NCI-H1694 treated with DMSO at 0.1 percent for 48 hours (cell line): ENCODE measurements at regions not wholly inside any gene's neighbourhood (a gene's known extent, or its start where the extent isn't known, plus 50 kb on each side); places are given as distances from the start of the nearest gene placed in this dataset.

ENCODE experiments used
- DNase-seq: peaks from one replicate; lab custom pipeline; 2025; lab: John Stamatoyannopoulos, UW

- no peak for DNase-seq
These were observed 285.9 kb upstream of the EMCN start for GRCh38 chr4:100803751-100804150.

DNA sequence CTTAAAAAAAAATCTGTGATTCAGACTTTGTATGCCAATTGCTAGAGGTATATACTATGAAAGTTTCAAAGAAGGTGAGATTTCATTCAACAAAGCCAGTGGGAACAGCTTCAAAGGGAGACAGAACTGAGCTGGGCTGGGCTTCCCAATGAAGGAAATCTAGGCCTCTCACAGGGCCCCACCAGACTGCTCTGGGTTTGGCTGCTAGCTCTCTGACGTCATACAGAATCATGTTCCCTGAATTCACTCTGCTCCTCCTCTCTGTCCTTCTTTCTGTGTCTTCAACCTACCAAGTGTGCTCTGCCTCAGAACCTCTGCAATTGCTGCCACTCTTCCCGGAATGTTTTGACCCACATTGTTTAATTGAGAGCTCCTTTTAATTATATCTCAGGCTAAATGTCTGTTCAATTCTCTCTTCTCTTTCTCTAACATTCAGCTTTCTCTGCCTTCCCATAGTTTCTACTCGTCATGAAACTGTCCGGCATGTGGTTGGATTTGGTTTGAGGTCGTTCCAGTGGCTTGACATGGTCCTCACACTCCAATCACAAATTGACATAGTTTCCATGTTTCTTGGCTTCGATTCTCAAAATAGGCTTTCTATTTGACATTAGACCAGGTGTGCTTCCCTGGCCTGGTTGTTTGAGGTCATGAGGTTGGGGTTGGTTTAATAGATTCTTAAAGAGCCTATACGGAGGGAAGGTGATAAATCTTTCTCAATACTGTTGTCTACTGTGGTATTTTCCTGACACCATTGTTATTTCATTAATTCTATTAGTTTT lies 282.1 kb upstream of the EMCN start:
- no peak for DNase-seq

DNA sequence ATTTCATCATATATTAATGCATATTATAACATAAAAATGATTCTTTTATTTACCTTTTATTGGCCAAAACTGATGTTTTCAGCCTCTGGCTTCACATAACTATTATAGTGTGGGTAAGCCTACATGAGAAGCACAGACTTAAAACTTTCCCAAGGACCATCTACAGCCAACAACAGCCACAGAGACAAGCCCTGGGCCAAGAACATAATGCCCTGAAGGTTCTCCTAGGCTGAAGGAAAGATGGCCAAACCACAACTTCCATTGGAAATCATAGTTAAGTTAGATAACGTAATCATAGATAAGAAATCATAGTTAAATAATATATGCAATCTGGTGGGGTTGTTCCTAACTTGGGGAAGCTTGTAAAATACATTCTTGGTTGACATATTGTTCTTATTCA lies 280.0 kb upstream of the EMCN start:
- DNase-seq: no peak

DNA sequence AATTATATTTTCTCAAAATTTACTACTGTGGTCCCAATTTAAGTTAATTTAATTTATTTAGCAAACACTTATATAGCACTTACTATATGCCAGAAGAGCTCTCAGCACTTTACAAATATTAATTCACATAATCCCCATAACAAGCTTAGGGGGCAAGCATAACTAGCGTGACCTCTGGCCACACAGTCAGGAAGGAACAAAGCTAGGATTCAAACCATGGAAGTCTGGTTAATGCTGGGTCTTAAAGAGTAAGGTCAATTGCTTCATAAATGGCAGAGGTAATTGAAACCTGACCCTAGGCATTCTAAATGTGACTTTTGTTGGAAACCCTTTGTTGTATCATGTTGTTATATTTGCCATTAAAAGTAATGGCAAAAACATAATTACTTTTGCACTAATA lies 279.5 kb upstream of the EMCN start:
- DNase-seq: no peak

GRCh38 chr4:100796332-100796731 lies 278.5 kb upstream of the EMCN start:
- peak; percentile 49 for DNase-seq

- DNase-seq: no peak
These were observed 277.8 kb upstream of the EMCN start for GRCh38 chr4:100795581-100795980.

GRCh38 chr4:100790836-100791615 lies 273.2 kb upstream of the EMCN start:
- no peak for DNase-seq

DNA sequence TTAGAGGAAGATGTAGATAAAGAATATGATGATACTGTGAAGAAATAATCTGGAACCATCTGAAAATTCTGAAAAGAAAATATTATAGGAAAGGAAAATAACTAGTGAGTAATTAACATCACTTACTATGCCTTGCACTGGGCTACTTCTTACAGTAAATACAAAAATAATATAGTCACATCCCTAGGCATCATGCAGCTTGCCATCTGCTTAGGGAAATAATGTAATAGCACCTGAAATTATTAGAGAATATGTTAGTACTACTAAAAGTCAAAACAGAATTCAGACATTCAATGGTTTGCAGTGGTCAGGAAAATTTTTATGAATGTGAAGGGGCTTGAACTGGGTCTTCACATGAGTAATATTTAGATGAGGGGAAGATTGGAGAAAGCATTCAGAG lies 272.2 kb upstream of the EMCN start:
- DNase-seq: no peak

GRCh38 chr4:100786481-100786880 lies 268.7 kb upstream of the EMCN start:
- no peak for DNase-seq

- DNase-seq: no peak
These were observed 264.5 kb upstream of the EMCN start for GRCh38 chr4:100782356-100782755.

DNA sequence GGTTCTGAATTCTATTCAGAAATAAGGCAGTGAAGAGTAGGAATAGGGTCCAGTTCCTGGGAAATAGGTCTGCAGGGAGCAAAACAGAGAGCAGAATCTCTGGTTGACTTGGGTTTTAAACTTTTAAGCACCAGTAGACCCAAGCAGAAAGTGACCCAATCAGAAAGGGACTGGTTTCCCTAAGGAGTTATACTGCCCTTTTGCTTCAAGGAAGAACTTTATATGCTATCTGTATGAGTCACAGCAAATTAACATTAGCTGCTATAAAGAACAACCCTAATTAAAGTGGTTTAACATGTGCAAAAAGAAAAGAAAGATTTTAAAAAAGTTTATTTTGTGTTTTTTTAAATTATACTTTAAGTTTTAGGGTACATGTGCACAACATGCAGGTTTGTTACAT lies 263.6 kb upstream of the EMCN start:
- DNase-seq: no peak

DNA sequence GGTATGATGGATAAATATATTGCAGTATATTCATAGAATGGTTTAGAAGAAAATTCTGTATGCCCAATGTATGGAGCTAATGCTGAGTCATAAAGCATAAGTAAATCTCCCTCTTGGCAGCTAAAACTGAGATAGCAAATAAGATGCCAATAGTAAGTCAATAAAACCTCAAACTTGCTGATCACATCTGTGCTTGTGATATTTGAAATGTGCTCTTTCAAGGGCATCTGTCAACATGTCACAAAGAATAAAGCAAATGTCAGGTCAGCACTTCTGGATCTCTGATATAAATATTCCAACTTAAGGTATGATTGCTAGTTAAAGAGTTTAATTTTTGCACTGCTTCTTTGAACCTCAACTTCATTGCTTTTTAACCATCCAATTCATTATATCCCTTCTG lies 262.3 kb upstream of the EMCN start:
- DNase-seq: no peak

DNA sequence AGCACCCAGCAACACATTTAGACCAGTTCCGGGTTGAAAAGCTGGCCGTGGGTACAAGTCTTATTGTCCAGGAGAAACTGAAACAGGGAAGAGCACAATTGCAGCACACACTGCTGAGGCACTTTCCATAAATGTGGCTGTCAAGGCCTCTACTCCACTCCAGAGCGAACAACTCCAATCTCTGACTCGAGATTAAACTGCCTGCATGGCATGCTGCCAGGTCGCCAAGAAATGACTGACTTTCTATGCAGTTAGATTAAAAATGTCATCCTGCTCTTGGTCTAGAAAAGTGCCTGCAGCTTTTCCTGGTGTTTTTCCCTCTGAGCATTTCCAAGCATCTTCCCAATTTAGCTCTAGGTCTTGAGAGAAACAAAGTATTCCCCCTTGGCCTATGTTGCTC lies 260.6 kb upstream of the EMCN start:
- no peak for DNase-seq

- no peak for DNase-seq
These were observed 244.9 kb upstream of the EMCN start for GRCh38 chr4:100762738-100763137.

DNA sequence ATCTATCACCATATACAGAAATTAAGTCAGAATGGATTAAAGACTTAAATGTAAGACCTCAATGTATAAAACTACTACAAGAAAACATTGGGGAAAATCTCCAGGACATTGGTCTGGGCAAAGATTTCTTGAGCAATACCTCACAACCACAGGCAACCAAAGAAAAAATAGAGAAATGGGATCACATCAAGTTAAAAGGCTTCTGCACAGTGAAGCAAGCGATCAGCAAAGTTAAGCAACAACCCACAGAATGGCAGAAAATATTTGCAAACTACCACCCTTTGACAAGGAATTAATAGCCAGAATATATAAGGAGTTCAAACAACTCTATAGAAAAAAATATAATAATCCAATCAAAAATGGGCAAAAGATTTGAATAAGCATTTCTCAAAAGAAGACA lies 236.9 kb upstream of the EMCN start:
- no peak for DNase-seq

DNA sequence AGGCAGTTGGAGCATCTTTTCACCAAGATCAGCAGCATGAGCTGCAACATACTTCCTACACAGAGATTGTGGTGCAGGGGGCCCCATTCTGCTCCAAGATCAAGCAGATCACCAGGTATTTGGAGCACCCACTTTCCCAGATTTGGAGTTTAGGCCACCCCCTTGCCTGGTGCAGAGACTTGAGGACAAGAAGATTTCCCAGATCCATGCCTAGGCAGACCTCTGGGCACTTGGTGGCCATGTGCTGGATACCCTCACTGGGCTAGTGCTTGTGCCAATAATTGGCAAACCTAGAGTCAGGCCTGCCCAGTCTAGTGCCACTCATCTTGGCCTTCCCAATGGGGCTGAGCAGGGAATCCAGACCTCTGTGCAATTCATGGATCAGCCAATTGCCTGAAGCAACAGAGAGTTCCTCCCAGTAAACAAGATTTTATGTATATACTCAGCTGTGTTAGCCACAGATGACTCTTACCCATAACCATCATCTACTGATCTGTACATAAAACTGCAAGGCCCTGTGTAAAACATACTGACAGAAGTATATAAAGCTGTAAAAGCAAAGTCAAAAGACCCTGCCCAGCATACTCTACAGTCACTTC lies 228.4 kb upstream of the EMCN start:
- no peak for DNase-seq

DNA sequence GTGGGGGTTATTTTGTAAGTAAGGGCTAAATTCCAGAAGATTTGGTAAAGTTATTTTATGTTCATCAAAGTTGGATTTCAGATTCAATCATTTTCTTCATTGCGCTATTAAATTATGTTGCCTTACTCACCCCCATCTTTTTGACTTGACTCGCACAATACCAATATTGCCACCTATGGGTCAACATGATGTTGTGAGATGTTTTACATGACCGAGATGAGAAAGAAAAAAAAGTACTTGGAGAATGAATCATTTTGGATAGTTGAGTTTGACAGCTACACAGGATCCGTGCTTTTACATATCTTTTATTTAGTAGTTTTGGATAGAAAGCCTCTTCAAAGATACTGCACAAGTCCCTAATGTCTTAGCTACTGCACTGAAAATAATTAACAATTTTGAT lies 224.2 kb upstream of the EMCN start:
- DNase-seq: no peak

DNA sequence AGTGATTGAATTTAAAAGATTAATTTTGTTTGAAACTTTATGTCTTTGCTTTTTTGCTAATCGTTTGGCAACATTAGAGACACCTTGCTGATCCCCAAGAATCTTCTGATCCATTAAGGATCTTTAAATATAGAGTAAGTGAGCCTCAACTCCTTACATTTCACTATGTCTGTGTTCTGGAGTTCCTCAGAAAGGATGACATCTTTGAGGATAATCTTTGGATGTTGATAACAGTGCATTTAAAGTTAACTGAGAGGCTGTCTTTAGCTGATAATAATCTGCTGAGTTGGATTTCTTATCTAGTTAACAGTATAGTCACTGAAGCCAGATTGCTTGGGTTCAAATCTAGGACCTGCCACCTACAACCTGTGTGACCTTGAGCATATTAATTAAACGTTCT lies 221.6 kb upstream of the EMCN start:
- DNase-seq: no peak

DNA sequence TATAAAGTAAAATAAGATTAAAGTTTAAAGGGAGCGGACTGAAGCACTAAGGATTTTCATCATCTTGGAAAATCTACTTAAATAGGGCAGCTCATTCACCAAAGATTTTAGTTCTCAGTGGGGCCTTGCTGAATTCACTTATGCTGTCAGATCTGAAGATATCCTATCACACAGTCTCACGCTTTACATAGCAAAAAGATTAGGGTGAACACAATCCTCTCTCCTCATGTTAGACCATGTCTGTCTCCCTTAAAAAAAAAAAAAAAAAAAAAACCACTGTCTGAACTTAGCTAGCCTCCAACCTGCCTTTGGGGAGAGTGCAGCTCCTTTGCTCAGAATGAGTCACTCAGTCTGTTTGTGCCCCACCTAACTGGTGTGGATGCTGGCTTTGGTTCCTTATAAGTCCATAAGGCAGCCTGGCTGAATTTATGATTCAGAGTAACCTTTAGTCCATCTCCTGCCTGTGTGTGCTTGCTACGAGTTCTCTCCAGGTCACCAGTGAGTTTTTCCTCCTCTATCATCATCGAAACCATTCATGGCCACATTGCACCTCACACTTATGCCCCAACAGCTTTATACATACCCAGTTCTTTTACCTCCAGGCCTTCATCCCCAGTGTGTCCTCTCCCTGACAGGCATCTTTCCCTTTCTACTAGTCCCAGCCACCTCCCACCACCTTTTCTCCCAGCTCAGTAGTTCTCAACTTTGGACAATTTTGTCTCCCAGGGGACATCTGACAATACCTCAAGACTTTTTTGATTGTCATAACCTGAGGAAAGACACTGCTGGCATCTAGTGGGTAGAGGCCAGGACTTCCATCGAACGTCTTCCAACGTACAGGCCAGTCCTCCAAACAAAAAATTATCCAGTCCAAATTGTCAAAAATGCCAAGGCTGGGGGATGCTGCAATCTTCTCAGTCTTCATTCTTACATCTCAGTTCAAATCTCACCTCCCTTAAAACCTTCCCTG lies 220.7 kb upstream of the EMCN start:
- DNase-seq: no peak

DNA sequence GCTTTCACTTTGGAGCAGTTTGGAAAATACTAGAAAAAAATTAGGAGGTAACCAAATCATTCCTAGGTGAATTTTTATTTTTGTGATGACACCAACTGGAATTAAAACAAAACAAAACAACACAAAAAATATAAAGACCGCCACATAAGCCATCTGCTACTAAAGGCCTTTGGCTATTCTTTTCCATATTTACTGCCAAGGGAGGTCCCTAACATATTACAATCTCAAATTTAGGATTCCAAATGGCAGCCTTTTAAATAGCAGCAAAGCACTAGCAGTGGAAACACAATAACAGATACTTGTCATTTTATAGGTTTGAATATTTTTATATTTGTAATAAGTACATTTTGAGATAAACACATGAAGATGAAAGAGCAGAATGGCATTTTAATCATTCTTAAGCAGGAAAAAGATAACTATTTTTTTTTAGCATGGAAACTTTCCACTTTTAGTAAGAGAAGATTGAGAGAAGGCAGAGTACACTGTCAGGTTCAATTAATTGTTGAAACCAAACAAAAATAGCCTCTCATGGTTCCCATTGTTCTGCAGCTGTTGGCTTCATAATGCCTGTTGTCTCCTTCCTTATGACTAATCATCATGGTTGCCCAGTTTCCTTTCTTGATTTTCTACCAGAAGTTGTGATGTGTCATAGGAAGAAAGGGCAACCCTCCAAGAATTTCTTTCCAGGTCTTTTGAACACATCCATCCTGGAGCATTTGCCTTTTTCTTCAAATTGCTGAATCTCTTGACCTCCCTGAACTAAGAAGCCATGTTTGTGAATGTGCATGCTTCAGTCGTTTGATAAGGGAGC lies 219.0 kb upstream of the EMCN start:
- no peak for DNase-seq

DNA sequence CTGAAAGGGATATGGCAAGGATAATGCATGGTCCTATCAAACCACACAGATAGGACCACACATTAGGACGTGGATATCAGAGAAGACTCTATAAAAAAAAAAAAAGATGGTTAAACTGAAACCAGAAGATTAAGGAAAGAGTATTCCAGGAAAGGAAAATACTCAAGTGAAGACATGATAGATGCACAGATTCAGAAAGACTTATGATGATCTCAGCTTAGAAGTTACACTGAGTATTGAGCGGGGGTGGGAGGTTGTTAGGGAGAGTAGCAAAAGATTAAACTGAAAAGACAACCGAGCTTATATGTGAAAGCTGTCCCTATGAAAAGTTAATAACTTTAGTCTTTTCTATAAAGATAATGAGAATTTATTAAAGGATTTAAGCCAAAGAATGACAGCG lies 211.0 kb upstream of the EMCN start:
- no peak for DNase-seq
